ENCODE measurements at regions not wholly inside any gene's neighbourhood (a gene's known extent, or its start where the extent isn't known, plus 50 kb on each side); places are given as distances from the start of the nearest gene placed in this dataset.

DNA sequence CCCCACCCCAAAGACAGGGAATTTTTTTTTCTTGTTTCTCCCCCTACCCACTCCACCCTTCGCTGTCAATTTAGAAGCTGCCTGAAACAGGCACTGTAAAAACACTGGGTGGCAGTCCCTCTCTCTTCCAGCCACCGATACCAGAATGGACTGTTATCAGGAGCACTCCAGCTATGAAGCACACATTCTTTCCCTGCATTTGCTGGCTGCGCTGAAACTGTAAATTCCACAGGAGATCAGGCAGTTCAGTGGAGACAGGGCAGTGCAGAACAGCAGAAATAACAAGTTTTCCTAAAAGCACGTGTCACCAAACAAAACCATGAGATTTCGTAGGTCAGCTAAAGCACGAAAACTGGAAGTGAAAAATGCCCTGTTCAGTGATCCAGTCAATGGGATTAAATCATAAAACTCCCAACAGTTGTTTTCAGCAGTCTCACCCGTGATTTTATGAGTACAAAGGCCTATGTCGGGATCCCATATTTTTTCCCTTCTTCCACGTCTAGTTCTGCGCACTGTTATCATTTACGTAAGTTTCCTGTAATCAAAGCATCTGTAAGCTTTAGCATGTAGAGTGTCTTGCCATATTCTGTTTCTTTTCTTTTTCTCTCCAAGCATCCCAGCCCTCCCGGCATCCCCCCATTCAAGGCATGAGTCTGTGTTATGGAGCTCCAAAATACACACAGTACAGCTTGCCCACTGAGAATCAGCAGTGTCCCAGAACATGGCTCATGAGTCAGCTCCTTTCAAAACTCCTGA is 359.9 kb upstream of the EPHA7 start:
- no peak for TF ChIP-seq EZH2 (IDR thresholded peaks at IDR 0.05; ENCODE audit: low read length)
- TF ChIP-seq, protein P1, sequence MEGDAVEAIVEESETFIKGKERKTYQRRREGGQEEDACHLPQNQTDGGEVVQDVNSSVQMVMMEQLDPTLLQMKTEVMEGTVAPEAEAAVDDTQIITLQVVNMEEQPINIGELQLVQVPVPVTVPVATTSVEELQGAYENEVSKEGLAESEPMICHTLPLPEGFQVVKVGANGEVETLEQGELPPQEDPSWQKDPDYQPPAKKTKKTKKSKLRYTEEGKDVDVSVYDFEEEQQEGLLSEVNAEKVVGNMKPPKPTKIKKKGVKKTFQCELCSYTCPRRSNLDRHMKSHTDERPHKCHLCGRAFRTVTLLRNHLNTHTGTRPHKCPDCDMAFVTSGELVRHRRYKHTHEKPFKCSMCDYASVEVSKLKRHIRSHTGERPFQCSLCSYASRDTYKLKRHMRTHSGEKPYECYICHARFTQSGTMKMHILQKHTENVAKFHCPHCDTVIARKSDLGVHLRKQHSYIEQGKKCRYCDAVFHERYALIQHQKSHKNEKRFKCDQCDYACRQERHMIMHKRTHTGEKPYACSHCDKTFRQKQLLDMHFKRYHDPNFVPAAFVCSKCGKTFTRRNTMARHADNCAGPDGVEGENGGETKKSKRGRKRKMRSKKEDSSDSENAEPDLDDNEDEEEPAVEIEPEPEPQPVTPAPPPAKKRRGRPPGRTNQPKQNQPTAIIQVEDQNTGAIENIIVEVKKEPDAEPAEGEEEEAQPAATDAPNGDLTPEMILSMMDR (optimal IDR thresholded peaks at IDR 0.05 in 1 of 3, IDR thresholded peaks at IDR 0.05 in 1 of 3, conservative IDR thresholded peaks at IDR 0.05 in 1 of 3; ENCODE audit: extremely low read depth in 1 of 3, insufficient read depth in 2 of 3, low read length in 3 of 3), result no peak
